T-helper 17 cell (primary cell): ENCODE measurements at regions not wholly inside any gene's neighbourhood (a gene's known extent, or its start where the extent isn't known, plus 50 kb on each side); places are given as distances from the start of the nearest gene placed in this dataset.

Source experiments
- ATAC-seq: fragments of 150-1000 bp; cut with Tn5 transposase; 2 replicates; pipeline ENCODE4 v1.10.0; 2021; ENCODE audit warnings: mild to moderate bottlenecking, moderate library complexity
- DNase-seq, 3 donors: peaks; one replicate each; pipeline versions ENCODE4 v3.0.0 to v3.0.0-alpha.2; 2020 to 2021
- H3K9me3 ChIP-seq: one replicate; pipeline ENCODE4 v1.7.0; 2013; ENCODE audit warnings: low read length, mild to moderate bottlenecking; ENCODE audit not compliant: control insufficient read depth, poor library complexity, severe bottlenecking
- H3K27ac Mint-ChIP-seq: one replicate; pipeline ENCODE4 v1.8.0; 2022; ENCODE audit warnings: mild to moderate bottlenecking, moderate library complexity, mixed read lengths
- H3K27me3 Mint-ChIP-seq: one replicate; pipeline ENCODE4 v1.8.0; 2022; ENCODE audit warnings: mixed read lengths
- H3K36me3 Mint-ChIP-seq: one replicate; pipeline ENCODE4 v1.8.0; 2022; ENCODE audit warnings: low read depth, mixed read lengths
- H3K4me1 Mint-ChIP-seq: one replicate; pipeline ENCODE4 v1.8.0; 2022; ENCODE audit warnings: mild to moderate bottlenecking, mixed read lengths
- H3K4me3 Mint-ChIP-seq: one replicate; pipeline ENCODE4 v1.8.0; 2022; ENCODE audit warnings: mild to moderate bottlenecking, moderate library complexity, mixed read lengths

DNA sequence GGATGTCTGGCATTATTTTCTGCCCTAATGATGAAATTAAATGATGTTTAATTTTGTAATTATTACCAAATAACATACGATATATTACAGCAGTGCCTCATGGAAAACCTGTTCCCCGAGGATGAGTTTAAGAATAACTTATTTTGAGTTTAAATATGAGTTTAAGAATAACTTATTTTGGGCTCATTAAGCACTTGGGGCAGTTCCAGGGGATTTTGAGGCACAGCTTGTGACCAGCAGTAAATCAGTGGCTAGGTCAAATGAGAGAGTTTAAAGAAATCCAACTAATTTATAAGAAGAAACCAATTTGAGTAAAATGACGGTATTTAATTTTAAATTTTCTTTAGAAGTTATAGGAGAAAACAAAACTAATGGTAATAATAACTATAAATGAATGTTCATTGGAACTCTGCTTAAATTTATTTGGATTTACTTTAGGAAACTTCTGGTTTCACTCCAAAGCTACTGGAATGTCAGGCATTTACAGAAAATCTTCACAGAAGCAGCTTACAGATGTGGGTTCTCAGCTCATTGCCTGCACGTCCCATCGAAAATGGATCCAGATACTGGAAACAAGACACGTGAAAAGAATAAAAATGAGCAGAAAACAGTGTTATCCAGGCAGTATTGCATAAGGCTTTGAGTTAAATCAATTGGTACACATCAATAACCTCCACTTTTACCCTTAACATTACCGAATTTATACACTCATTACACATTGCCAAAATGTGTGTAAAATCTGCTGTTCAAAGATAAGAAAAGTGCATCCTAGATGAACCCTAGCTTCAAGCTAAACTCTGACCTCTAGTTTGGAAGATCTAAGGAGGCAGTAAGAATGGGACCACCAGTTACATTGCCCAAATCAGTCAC lies 784.5 kb upstream of the IGFBP3 start:
- no peaks in the 10 kb centered on the region for H3K36me3 Mint-ChIP-seq
- no peak overlapping the region for H3K4me3 Mint-ChIP-seq
- no peaks in the 10 kb centered on the region for H3K4me1 Mint-ChIP-seq
- no peaks in the 10 kb centered on the region for H3K9me3 ChIP-seq
- H3K27me3 Mint-ChIP-seq: no peaks in the 10 kb centered on the region
- ATAC-seq (no peak), DNase-seq (no peak)
- H3K27ac Mint-ChIP-seq: no peak overlapping the region

DNA sequence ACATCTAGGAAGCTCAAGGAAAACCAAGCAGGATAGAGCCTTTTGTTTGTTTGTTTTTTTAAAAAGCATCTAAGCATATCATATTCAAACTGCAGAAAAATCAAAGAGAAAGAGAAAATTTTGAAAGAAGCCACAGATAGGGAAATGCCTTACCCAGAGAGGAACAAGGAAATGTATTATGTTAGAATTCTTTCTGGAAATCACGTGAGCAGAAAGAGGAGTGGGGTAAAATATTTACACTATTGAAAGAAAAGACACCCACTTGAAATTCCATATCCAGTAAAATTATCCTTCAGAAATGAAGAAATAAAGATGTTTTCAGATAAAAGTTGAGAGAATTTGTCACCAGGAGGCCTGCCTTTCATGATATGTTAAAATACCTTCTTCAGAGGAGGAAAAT lies 775.7 kb upstream of the IGFBP3 start:
- no peaks in the 10 kb centered on the region for H3K36me3 Mint-ChIP-seq

DNA sequence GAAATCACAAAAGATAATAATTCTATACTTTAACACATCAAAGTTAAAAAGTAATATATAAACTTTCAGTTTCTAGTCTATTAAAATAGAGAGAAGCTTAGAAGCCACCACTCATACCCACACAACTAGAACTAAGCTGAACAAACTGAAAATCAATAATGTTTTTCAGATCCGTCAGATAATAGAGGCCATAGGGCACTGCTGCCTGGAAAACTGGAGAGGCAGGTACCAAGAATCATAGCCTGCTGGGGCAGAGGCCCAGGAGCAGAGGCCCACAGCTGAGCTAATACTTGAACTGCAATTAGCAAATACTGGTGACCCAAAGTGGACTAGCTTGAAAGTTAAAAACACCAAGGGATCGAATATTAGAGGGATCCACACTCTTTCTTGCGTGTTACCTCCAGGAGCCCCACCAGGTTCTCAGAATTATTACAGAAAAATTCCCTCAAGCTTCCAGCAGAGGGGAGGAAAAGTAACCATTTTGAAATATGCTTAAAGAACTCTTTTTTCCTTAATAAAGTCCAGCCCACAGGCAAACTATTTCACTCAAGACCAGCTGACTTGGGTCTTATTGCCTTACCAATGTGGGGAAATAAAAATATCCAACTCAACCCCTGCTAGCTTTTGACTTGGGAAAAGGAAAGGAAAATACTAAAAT lies 774.1 kb upstream of the IGFBP3 start:
- H3K4me3 Mint-ChIP-seq: no peak overlapping the region
- DNase-seq (no peak), ATAC-seq (no peak)
- no peaks in the 10 kb centered on the region for H3K9me3 ChIP-seq
- no peaks in the 10 kb centered on the region for H3K4me1 Mint-ChIP-seq
- H3K36me3 Mint-ChIP-seq: no peaks in the 10 kb centered on the region
- H3K27ac Mint-ChIP-seq: no peak overlapping the region
- no peaks in the 10 kb centered on the region for H3K27me3 Mint-ChIP-seq

More for the DNA sequence above, 775.7 kb upstream of the IGFBP3 start:
- Mint-ChIP-seq H3K4me1 (no peaks in the 10 kb centered on the region), H3K27me3 (no peaks in the 10 kb centered on the region), H3K27ac (no peak overlapping the region), H3K4me3 (no peak overlapping the region)
- ATAC-seq (no peak), DNase-seq (no peak)
- H3K9me3 ChIP-seq: no peaks in the 10 kb centered on the region

DNA sequence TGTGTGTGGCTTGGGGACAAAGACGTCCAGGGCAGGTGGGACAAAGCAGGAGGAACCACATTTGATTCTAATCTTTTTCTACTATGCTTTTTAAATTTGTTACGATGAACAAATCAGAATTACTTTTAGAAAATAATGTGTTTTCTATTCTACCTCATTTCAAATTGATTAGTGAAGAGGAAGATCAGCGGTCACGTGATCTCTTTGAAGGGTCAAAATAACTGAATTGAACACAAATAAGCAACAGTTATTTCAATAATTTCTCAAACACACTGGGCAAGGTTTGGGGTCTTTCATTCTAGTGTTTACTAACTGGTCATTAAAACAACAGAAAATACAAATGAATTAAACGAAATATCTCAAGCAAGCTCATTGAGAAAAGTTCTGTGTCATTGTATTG lies 773.0 kb upstream of the IGFBP3 start:
- no peak for DNase-seq
- Mint-ChIP-seq H3K4me3 (no peak overlapping the region), H3K27ac (no peak overlapping the region), H3K4me1 (no peaks in the 10 kb centered on the region), H3K27me3 (no peaks in the 10 kb centered on the region), H3K36me3 (no peaks in the 10 kb centered on the region)
- no peaks in the 10 kb centered on the region for H3K9me3 ChIP-seq
- no peak for ATAC-seq

DNA sequence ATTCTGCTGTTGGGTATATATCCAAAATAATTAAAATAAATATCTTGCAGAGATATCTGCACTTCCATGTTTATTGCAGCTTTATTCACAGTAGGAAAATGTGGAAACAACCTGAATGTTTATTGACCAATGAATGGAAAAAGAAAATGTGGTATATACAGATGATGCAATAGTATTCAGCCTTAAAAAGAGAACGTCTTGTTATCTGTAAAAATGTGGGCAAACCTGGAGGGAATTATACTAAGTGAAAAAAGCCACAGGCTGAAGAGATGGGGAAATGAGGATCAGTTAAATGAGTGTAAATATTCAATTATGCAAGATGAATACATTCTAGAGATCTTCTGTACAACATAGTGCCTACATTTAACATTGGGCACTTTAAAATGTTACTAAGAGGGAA lies 766.1 kb upstream of the IGFBP3 start:
- Mint-ChIP-seq H3K36me3 (no peaks in the 10 kb centered on the region), H3K27ac (no peak overlapping the region), H3K27me3 (no peaks in the 10 kb centered on the region), H3K4me1 (no peaks in the 10 kb centered on the region), H3K4me3 (no peak overlapping the region)
- DNase-seq (no peak), ATAC-seq (no peak)
- no peaks in the 10 kb centered on the region for H3K9me3 ChIP-seq

DNA sequence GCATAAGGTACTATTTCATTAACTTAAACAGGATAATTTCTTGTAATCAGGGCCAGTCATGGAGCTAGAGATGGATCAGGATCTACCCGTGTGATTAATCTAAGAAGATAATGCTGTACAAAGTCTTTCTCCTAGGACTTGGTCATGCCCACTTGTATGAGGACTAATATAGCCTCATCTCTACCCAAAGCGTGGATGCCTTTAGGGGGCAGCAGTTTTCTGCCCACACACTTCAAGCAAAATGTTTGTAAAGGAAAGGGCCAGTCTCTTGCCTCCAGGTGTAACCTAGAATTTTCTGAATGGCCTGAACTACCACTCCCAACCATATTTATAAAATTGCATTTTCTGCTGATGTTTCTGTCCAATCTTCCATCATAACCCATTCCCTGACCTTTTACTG lies 764.0 kb upstream of the IGFBP3 start:
- Mint-ChIP-seq H3K4me3 (no peak overlapping the region), H3K27me3 (no peaks in the 10 kb centered on the region), H3K4me1 (no peaks in the 10 kb centered on the region), H3K27ac (no peak overlapping the region), H3K36me3 (no peaks in the 10 kb centered on the region)
- DNase-seq: no peak
- no peaks in the 10 kb centered on the region for H3K9me3 ChIP-seq
- no peak for ATAC-seq

DNA sequence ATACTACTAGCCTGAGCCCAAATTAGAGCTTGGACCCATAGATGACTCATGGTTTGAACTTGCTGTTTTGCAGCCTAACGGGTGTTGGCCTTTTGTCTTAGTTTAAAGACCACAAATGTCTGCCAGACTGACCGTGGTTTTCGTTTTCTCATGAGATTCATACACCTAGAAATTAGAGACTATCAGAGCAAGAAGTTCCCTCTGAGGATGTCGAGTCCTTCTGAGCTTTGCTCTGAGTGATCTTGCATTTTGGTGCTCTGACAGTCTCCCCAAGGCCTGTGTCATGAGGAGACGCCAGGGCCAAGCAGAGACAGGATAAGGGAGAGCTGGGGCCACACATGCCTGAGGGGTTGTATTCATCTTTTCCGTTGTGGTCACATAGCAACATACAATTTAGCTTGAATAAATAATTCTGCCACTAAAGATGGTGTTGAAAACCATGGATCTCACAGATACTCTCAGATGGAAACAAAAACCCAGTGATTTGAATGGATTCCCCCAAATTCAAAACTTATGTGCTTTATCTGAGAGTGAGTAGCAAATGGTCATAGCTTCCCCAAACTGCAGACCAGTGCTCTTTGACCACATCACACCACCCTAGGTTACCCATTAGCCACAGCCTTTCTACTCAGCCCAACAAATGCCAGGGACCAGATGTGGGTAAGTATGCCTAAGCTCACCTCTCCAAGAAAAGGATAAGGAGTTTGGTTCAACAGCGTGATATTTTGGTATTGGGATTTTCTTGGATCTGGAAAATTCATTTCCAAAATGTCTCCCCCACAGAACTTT lies 762.0 kb upstream of the IGFBP3 start:
- H3K4me1 Mint-ChIP-seq: no peaks in the 10 kb centered on the region
- DNase-seq (no peak), ATAC-seq (no peak)
- H3K36me3 Mint-ChIP-seq: no peaks in the 10 kb centered on the region
- H3K9me3 ChIP-seq: no peaks in the 10 kb centered on the region
- H3K27ac Mint-ChIP-seq: no peak overlapping the region
- H3K27me3 Mint-ChIP-seq: no peaks in the 10 kb centered on the region
- no peak overlapping the region for H3K4me3 Mint-ChIP-seq

DNA sequence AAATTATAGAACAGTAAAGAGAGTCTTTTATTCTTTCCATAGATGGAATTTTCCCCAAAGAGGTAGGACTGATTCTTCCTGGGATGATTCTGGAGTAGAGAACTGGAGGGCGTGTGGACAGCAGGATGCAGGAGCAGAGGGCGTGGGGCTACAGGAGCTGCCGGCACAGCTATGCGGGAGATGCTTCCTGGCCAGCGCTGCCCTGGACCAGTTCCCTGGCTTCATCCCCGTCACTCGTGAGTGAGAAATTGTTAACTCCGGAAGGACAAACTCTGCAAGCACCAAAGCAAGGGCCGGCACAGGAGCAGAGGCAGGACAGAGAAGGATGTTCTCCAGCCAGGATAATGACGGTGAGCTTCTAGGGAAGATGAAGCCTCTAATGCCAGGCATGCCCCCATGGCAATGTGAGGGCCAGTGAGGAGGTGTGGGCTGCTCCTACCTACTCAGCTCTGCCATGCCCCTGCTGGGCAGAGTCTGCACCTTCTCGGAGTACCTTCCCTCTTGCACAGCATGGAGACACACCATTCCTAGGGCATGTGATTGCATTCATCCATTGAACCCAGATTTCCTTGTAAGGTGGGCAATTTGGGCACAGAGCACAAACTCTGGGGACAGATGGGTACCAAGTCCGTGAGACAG lies 760.9 kb upstream of the IGFBP3 start:
- ATAC-seq: no peak
- no peaks in the 10 kb centered on the region for H3K36me3 Mint-ChIP-seq
- DNase-seq: no peak
- no peaks in the 10 kb centered on the region for H3K4me1 Mint-ChIP-seq
- H3K27ac Mint-ChIP-seq: no peak overlapping the region
- no peak overlapping the region for H3K4me3 Mint-ChIP-seq
- no peaks in the 10 kb centered on the region for H3K27me3 Mint-ChIP-seq
- H3K9me3 ChIP-seq: no peaks in the 10 kb centered on the region

DNA sequence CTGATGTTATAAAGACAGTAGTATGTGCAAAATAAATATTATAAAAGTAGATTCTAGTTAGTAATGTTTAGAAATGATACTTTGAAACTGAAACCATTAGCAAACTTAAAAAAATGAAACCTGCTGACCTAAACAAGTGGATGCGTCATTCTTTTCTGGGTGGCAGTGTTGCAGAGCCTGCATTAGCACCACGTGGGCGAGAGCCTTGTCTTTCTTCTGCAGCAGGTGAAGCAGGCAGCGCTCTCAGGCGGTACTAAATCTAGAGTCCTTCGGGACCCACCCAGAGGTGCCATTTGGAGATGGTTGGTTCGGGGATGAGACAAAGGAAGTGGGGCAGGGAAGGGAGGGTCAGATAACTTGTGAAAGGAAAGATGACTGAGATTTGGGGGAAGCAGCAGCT lies 759.1 kb upstream of the IGFBP3 start:
- ATAC-seq (no peak), DNase-seq (no peak)

DNA sequence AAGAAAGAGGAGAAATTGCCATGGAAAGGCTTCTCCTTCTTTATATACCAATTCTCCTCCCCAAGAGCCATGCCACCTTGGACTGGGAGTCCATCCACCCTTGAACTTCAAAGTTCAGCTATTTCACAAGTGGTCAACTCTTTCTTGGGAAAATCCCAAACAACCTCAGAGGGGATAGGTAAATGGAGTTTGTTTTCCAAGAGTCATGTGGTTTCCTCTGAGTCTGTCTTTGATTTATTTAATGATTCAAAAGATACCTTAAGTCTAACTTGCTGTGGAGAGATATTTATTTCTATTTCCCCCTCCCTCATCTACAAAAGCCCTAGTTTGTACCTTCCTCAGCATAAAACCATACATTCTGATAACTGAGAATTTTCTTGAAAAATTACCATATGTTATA lies 758.6 kb upstream of the IGFBP3 start:
- Mint-ChIP-seq H3K27ac (no peak overlapping the region), H3K4me3 (no peak overlapping the region), H3K36me3 (no peaks in the 10 kb centered on the region), H3K27me3 (no peaks in the 10 kb centered on the region), H3K4me1 (no peaks in the 10 kb centered on the region)
- no peak for DNase-seq
- no peaks in the 10 kb centered on the region for H3K9me3 ChIP-seq
- ATAC-seq: no peak

More for the DNA sequence above, 759.1 kb upstream of the IGFBP3 start:
- Mint-ChIP-seq H3K27ac (no peak overlapping the region), H3K36me3 (no peaks in the 10 kb centered on the region), H3K4me3 (no peak overlapping the region), H3K4me1 (no peaks in the 10 kb centered on the region), H3K27me3 (no peaks in the 10 kb centered on the region)
- no peaks in the 10 kb centered on the region for H3K9me3 ChIP-seq

DNA sequence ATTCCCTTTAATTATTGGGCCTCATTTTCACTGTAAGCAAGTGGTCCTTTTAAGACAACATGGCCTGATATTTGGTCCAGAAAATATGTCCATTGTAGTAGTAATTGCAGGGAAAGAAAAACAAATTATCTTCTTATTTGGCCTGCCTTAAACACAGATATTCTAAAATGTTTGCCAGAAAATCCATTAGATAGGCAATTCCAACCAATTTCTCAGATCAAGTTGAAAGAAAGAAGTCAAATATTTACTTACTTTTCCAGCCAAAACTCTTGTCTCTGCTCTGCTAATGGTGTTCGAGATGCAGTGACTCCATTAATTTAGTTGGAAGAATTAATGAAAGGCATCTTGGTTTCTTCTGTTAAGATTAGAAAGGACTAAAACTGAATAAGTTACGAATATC lies 757.3 kb upstream of the IGFBP3 start:
- no peaks in the 10 kb centered on the region for H3K27me3 Mint-ChIP-seq
- H3K4me3 Mint-ChIP-seq: no peak overlapping the region
- ATAC-seq (no peak), DNase-seq (no peak)
- no peaks in the 10 kb centered on the region for H3K4me1 Mint-ChIP-seq
- no peaks in the 10 kb centered on the region for H3K36me3 Mint-ChIP-seq
- no peaks in the 10 kb centered on the region for H3K9me3 ChIP-seq
- H3K27ac Mint-ChIP-seq: no peak overlapping the region

DNA sequence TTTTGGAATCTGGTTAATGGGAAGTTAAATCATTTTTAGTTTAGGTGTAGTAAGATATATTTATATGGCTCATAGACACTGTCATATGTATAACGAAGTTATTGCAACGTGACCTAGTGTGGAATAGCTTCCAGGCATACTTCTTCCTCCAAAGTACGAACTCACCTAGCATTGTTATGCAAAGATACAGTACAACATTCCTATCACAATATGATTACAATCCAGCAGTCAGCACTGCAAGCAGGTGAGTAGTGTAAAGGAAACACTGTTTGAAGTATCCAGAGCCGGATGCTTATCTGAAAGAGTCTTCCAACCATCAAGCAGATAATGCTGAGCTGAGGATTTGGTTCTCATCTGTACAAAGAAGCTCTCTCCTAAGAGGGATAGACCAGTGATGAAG lies 754.4 kb upstream of the IGFBP3 start:
- Mint-ChIP-seq H3K36me3 (no peaks in the 10 kb centered on the region), H3K27ac (no peak overlapping the region), H3K4me1 (no peaks in the 10 kb centered on the region), H3K27me3 (no peaks in the 10 kb centered on the region), H3K4me3 (no peak overlapping the region)
- no peak for DNase-seq
- no peaks in the 10 kb centered on the region for H3K9me3 ChIP-seq
- no peak for ATAC-seq

DNA sequence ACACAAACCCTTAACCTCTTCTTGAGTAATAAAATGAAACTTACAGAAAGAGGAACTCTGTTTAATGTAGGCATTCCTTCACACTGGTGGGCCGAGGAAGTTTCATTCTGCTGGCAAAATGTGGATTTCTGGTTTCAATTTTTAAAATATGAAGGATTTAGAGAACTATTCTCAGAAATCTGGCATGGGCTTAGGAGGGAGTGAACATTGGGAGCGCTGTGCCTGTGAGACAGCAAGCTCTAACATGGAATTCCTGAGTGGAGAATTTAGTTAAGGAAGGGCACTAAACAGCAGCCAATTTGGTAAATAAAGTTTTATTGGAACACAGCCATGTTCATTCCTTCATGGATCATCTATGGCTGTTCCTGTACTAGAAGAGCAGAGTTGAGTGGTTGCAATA lies 751.8 kb upstream of the IGFBP3 start:
- no peaks in the 10 kb centered on the region for H3K27me3 Mint-ChIP-seq
- no peak overlapping the region for H3K4me3 Mint-ChIP-seq
- ATAC-seq: no peak
- no peaks in the 10 kb centered on the region for H3K36me3 Mint-ChIP-seq
- no peaks in the 10 kb centered on the region for H3K9me3 ChIP-seq
- no peaks in the 10 kb centered on the region for H3K4me1 Mint-ChIP-seq
- H3K27ac Mint-ChIP-seq: no peak overlapping the region
- no peak for DNase-seq
